LNCAP (cell line): ENCODE measurements at regions not wholly inside any gene's neighbourhood (a gene's known extent, or its start where the extent isn't known, plus 50 kb on each side); places are given as distances from the start of the nearest gene placed in this dataset.

Source experiments
- TF ChIP-seq, protein P1 (sequence below): fragments of 450-650 bp; IDR thresholded peaks from 2 replicates; pipeline ENCODE4 v1.5.1; 2017; ENCODE audit warnings: mild to moderate bottlenecking

DNA sequence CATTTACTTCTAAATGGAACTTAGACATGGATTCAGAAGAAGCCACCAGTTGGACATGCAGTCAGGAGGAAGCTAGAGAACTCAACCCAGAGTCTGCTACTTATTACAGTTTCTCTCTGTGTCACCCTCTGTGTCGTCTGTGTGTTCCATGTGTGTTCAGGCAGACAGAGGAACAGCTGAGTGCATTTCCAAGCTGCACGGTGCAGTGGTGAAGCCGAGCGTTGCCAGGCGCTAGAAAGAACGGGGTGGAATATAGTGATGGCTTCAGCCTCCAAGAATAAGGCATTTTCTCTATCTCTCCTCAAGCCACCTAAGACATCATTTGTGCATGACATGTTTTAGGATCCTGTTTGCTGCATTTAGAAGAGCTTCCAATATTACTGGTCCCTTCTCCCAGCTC, 101.1 kb upstream of the CCL2 start:
- TF ChIP-seq, protein P1, sequence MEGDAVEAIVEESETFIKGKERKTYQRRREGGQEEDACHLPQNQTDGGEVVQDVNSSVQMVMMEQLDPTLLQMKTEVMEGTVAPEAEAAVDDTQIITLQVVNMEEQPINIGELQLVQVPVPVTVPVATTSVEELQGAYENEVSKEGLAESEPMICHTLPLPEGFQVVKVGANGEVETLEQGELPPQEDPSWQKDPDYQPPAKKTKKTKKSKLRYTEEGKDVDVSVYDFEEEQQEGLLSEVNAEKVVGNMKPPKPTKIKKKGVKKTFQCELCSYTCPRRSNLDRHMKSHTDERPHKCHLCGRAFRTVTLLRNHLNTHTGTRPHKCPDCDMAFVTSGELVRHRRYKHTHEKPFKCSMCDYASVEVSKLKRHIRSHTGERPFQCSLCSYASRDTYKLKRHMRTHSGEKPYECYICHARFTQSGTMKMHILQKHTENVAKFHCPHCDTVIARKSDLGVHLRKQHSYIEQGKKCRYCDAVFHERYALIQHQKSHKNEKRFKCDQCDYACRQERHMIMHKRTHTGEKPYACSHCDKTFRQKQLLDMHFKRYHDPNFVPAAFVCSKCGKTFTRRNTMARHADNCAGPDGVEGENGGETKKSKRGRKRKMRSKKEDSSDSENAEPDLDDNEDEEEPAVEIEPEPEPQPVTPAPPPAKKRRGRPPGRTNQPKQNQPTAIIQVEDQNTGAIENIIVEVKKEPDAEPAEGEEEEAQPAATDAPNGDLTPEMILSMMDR, result no peak

DNA sequence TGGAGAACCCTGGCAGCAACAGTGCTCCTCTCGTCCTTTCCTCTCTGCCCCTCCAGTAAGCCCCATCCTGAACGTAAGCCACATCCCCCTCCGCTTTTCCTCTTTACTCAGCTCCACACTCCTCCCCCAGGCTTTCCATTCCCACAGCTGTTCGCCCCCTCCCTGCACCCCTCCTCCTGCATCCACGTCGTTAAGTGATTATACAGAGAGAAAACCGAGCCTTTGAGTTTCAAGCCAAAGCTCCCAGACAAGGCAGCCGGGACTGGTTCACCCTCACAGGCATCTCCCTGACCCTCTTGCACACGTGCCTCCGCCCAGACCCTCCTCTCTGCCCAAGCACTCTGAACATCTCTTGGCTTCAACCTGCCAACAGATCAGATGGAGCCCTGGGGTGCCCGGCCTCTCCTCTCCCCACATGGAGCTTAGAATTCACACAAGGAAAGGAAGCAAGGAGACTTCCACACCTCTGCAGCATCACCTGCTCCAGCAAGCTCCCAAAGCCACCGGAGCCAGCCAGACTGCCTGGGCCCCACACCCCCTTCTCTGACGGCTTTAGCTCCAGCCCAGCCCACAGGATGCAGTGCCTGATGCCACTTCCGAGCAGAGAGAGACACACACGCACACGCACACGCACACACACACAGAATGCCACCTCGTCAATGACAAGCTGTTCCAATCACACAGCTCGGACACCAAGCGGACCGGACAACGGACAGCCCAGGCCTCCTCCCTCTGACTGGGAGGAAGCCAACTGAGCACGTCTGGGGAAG, 99.9 kb upstream of the CCL2 start:
- TF ChIP-seq, protein P1, result no peak

DNA sequence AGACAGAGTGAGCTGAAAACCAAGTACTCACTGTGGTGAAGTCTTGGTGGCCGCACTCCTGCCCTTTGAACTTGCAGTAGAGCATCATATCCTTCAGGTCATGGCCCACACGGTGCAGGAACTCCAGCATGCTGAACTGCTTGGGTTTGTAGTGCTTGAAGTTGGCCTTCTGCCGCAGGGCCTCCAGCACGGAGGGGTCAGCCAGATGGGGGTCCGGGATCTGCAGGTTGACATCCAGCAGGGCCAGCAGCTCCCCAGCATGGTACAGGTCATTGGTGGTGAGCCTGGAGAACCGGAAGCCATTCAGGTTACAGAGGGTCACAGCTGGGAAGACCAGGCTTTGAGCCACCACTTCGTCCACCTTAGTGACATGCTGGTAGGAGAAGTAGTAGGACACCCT, 99.1 kb upstream of the CCL2 start:
- TF ChIP-seq, protein P1, result no peak

DNA sequence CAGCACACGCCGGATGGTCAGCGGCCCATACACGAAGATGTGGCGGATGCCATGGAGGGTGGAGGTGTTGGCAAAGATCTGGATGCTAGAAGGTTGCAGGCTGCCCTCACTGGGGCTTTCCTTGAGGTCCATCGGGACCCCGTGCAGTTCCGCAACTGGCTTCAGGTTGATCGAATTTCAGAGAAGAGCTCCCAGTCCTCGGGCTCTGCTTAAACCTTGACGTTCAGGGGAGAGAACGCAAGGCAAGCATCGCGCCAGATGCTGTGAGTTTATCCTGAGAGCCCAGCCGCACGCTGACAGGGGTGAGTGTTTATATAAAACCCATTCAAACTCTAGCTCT, 98.7 kb upstream of the CCL2 start:
- TF ChIP-seq, protein P1, result no peak

DNA sequence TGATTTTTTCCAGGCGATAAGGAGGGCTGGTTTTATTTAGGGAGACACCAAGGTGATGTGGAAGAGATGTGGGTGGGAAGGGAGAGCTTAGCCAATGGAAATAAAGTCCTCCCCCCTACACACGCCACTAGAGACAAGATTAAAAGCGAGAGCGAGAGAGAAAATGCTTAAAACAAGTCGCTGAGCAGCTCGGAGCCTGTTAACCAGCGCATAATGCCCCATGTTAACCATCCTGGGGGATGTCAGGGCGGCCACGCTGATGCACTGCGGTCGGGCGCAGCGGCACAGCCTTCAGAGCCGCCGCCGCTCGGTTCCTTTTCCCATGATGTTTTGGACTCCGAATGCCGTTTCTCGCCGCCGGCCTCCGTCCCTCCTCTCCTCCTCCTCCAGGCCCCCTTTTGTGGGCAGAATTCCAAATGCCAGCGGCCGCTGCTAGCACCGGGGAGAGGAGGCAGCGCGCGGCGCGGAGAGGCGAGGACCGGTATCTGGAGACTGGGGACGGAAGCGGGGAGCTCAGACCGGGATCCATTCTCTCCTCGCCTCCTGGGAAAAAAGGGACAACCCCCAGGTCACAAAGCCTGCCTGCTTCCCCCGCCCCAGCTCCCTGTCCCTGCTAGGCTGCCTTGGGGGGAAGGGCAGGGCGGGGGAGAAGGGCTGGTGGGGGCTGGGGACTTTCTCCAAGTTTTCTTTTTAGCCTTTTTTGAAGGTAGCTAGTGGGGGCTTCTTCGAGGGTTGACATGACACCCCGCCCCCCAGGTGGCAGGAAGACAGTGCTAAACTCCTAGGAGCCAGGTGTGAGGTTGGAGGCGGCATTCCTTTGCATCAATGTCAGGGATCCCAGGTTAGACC, 98.1 kb upstream of the CCL2 start:
- TF ChIP-seq, protein P1, result no peak

DNA sequence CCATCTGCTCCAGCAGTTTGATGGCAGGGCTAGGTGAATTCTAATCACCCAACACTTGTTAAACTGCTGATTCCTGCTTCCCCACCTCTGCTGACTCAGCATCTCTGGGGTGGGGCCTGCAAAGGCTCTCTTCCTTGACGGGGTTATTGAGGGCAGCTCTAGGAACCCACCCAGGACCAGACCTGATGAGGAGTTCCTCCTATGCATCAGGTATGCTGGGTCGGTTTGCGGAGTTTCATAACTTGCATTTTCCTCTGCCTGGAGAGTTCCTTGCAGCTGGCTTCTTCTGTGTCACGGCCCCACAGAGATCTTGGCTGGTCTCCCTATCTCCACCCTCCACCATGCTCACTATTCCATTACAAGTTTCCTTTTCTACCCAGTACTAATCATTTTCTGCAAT, 93.4 kb upstream of the CCL2 start:
- TF ChIP-seq, protein P1, result no peak

DNA sequence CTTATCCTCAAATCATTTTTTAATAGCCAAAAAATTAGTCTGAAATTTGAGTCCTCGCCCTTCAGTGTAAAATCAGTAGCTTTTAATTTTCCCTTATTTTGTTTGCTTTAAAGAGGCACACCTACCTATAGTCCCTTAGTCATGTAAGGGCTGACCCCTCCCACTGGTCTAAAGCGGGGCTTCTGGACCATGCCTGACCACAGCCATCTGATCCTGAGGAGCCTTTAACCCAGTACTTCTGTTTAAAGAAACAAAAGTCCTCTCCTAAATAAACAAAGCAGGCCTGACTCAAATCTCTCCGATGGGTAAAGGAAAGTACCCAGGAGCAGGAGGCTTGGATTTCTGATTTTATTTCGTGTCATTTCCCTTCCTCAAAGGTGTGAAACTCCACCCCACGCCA, 92.0 kb upstream of the CCL2 start:
- TF ChIP-seq, protein P1, result no peak
